ENCODE measurements at regions not wholly inside any gene's neighbourhood (a gene's known extent, or its start where the extent isn't known, plus 50 kb on each side); places are given as distances from the start of the nearest gene placed in this dataset.
"Not testable (repeated sequence)": the region's sequence is repeated elsewhere in the genome, so short reads cannot be mapped to it uniquely, and the experiment has no call there.

- no peaks in the 10 kb centered on the region for H3K4me1 ChIP-seq (ENCODE audit: insufficient read depth, low read length, poor library complexity, severe bottlenecking)
- no peak overlapping the region for H2AFZ ChIP-seq (ENCODE audit: low read length)
- intact Hi-C loops (cut with micrococcal nuclease; ENCODE audit: unreplicated experiment), result no loop called here
- TF ChIP-seq EZH2phosphoT487 (IDR thresholded peaks at IDR 0.05; ENCODE audit: borderline replicate concordance, low read depth, low read length) (no peak), CTCF (conservative IDR thresholded peaks at IDR 0.05; ENCODE audit: low read length) (no peak)
- DNase-seq (ENCODE audit: low spot score), result no peak
- POLR2A ChIA-PET, result interaction anchor here (0.7 kb wide), 1 partner anchor 53 kb away, joined by 4 read pairs; no protein-coding TSS in a partner anchor
- H4K20me1 ChIP-seq (ENCODE audit: insufficient read depth, low read length), result no peaks in the 10 kb centered on the region
- no peak overlapping the region for H3K27ac ChIP-seq (ENCODE audit: low read depth, low read length, poor library complexity, severe bottlenecking)
- no peaks in the 10 kb centered on the region for H3K79me2 ChIP-seq (ENCODE audit: insufficient read depth, low read depth, low read length)
- no peak overlapping the region for H3K4me3 ChIP-seq (ENCODE audit: low read depth, low read length, poor library complexity, severe bottlenecking)
- H3K36me3 ChIP-seq (ENCODE audit: insufficient read depth, low read length), result no peaks in the 10 kb centered on the region
- no peak overlapping the region for H3K4me2 ChIP-seq (ENCODE audit: low read length)
- no TSS peak for BruUV-seq (replicated peaks)
- CTCF ChIA-PET (ENCODE audit: unreplicated experiment), result no interaction called here
- no peaks in the 10 kb centered on the region for H3K9me3 ChIP-seq (ENCODE audit: low read length)
- no peaks in the 10 kb centered on the region for H3K9me2 ChIP-seq (ENCODE audit: insufficient read depth, low read length)
Measured at GRCh38 chr7:66474441-66474840, 154.2 kb upstream of the KCTD7 start.

GRCh38 chr7:66476056-66476455 is 152.6 kb upstream of the KCTD7 start:
- H4K20me1 ChIP-seq (ENCODE audit: insufficient read depth, low read length); H3K27ac ChIP-seq (ENCODE audit: low read depth, low read length, poor library complexity, severe bottlenecking); DNase-seq (ENCODE audit: low spot score); H3K4me2 ChIP-seq (ENCODE audit: low read length); H3K4me3 ChIP-seq (ENCODE audit: low read depth, low read length, poor library complexity, severe bottlenecking); H3K79me2 ChIP-seq (ENCODE audit: insufficient read depth, low read depth, low read length); BruUV-seq (replicated peaks); H3K36me3 ChIP-seq (ENCODE audit: insufficient read depth, low read length); intact Hi-C loops (cut with micrococcal nuclease; ENCODE audit: unreplicated experiment); H3K9me2 ChIP-seq (ENCODE audit: insufficient read depth, low read length); H3K4me1 ChIP-seq (ENCODE audit: insufficient read depth, low read length, poor library complexity, severe bottlenecking); H3K9me3 ChIP-seq (ENCODE audit: low read length); CTCF ChIA-PET (ENCODE audit: unreplicated experiment); H2AFZ ChIP-seq (ENCODE audit: low read length); POLR2A ChIA-PET: not testable (repeated sequence)

- H3K4me3 ChIP-seq (ENCODE audit: low read depth, low read length, poor library complexity, severe bottlenecking); H3K4me1 ChIP-seq (ENCODE audit: insufficient read depth, low read length, poor library complexity, severe bottlenecking); POLR2A ChIA-PET; H3K27ac ChIP-seq (ENCODE audit: low read depth, low read length, poor library complexity, severe bottlenecking); H3K9me3 ChIP-seq (ENCODE audit: low read length); DNase-seq (ENCODE audit: low spot score); intact Hi-C loops (cut with micrococcal nuclease; ENCODE audit: unreplicated experiment); H3K36me3 ChIP-seq (ENCODE audit: insufficient read depth, low read length); H3K4me2 ChIP-seq (ENCODE audit: low read length); H4K20me1 ChIP-seq (ENCODE audit: insufficient read depth, low read length); H2AFZ ChIP-seq (ENCODE audit: low read length); BruUV-seq (replicated peaks); CTCF ChIA-PET (ENCODE audit: unreplicated experiment); H3K79me2 ChIP-seq (ENCODE audit: insufficient read depth, low read depth, low read length); H3K9me2 ChIP-seq (ENCODE audit: insufficient read depth, low read length): not testable (repeated sequence)
Measured at GRCh38 chr7:66477822-66478397, 150.8 kb upstream of the KCTD7 start.

- intact Hi-C loops (cut with micrococcal nuclease; ENCODE audit: unreplicated experiment); BruUV-seq (replicated peaks); H3K4me1 ChIP-seq (ENCODE audit: insufficient read depth, low read length, poor library complexity, severe bottlenecking); H3K4me2 ChIP-seq (ENCODE audit: low read length); H3K79me2 ChIP-seq (ENCODE audit: insufficient read depth, low read depth, low read length); POLR2A ChIA-PET; H3K27ac ChIP-seq (ENCODE audit: low read depth, low read length, poor library complexity, severe bottlenecking); H3K9me2 ChIP-seq (ENCODE audit: insufficient read depth, low read length); DNase-seq (ENCODE audit: low spot score); H4K20me1 ChIP-seq (ENCODE audit: insufficient read depth, low read length); CTCF ChIA-PET (ENCODE audit: unreplicated experiment); H2AFZ ChIP-seq (ENCODE audit: low read length); H3K9me3 ChIP-seq (ENCODE audit: low read length); H3K36me3 ChIP-seq (ENCODE audit: insufficient read depth, low read length); H3K4me3 ChIP-seq (ENCODE audit: low read depth, low read length, poor library complexity, severe bottlenecking): not testable (repeated sequence)
Measured at GRCh38 chr7:66481229-66481628, 147.5 kb upstream of the KCTD7 start.

- H3K4me2 ChIP-seq (ENCODE audit: low read length); H3K36me3 ChIP-seq (ENCODE audit: insufficient read depth, low read length); H3K9me2 ChIP-seq (ENCODE audit: insufficient read depth, low read length); CTCF ChIA-PET (ENCODE audit: unreplicated experiment); BruUV-seq (replicated peaks); intact Hi-C loops (cut with micrococcal nuclease; ENCODE audit: unreplicated experiment); H3K9me3 ChIP-seq (ENCODE audit: low read length); POLR2A ChIA-PET; H3K4me1 ChIP-seq (ENCODE audit: insufficient read depth, low read length, poor library complexity, severe bottlenecking); H4K20me1 ChIP-seq (ENCODE audit: insufficient read depth, low read length); H3K79me2 ChIP-seq (ENCODE audit: insufficient read depth, low read depth, low read length); H3K27ac ChIP-seq (ENCODE audit: low read depth, low read length, poor library complexity, severe bottlenecking); H2AFZ ChIP-seq (ENCODE audit: low read length); H3K4me3 ChIP-seq (ENCODE audit: low read depth, low read length, poor library complexity, severe bottlenecking); DNase-seq (ENCODE audit: low spot score): not testable (repeated sequence)
Measured at GRCh38 chr7:66489065-66489464, 139.6 kb upstream of the KCTD7 start.

GRCh38 chr7:66489741-66490140 is 138.9 kb upstream of the KCTD7 start:
- H3K9me2 ChIP-seq (ENCODE audit: insufficient read depth, low read length); CTCF ChIA-PET (ENCODE audit: unreplicated experiment); H3K4me3 ChIP-seq (ENCODE audit: low read depth, low read length, poor library complexity, severe bottlenecking); H3K79me2 ChIP-seq (ENCODE audit: insufficient read depth, low read depth, low read length); H3K4me2 ChIP-seq (ENCODE audit: low read length); DNase-seq (ENCODE audit: low spot score); H2AFZ ChIP-seq (ENCODE audit: low read length); intact Hi-C loops (cut with micrococcal nuclease; ENCODE audit: unreplicated experiment); H3K9me3 ChIP-seq (ENCODE audit: low read length); H3K36me3 ChIP-seq (ENCODE audit: insufficient read depth, low read length); BruUV-seq (replicated peaks); H3K27ac ChIP-seq (ENCODE audit: low read depth, low read length, poor library complexity, severe bottlenecking); H4K20me1 ChIP-seq (ENCODE audit: insufficient read depth, low read length): not testable (repeated sequence)
- POLR2A ChIA-PET, result interaction anchor here (0.7 kb wide), 1 partner anchor 138 kb away, joined by 3 read pairs; no protein-coding TSS in a partner anchor
- peaks cover 10% of the 10 kb centered on the region for H3K4me1 ChIP-seq (ENCODE audit: insufficient read depth, low read length, poor library complexity, severe bottlenecking)
